ENCODE measurements at regions not wholly inside any gene's neighbourhood (a gene's known extent, or its start where the extent isn't known, plus 50 kb on each side); places are given as distances from the start of the nearest gene placed in this dataset.
"Not testable (repeated sequence)": the region's sequence is repeated elsewhere in the genome, so short reads cannot be mapped to it uniquely, and the experiment has no call there.

GRCh38 chr22:27073601-27074425, 416.4 kb downstream of the MIAT start:
- no peak for DNase-seq

GRCh38 chr22:27075028-27075678, 417.8 kb downstream of the MIAT start:
- no peak for DNase-seq

GRCh38 chr22:27075891-27076290, 418.5 kb downstream of the MIAT start:
- no peak for DNase-seq

- not testable (repeated sequence) for DNase-seq
These were observed 420.7 kb downstream of the MIAT start for GRCh38 chr22:27078064-27078463.

- DNase-seq = no peak
These were observed 422.7 kb downstream of the MIAT start for GRCh38 chr22:27080036-27080578.

- DNase-seq = no peak
These were observed 423.5 kb downstream of the MIAT start for GRCh38 chr22:27080863-27081262.

GRCh38 chr22:27083610-27084009, 426.2 kb downstream of the MIAT start:
- DNase-seq = no peak

GRCh38 chr22:27084130-27084529, 426.7 kb downstream of the MIAT start:
- DNase-seq = no peak

GRCh38 chr22:27086080-27087044, 429.0 kb downstream of the MIAT start:
- no peak for DNase-seq

GRCh38 chr22:27087051-27087450, 429.7 kb downstream of the MIAT start:
- DNase-seq = no peak

- DNase-seq = no peak
These were observed 430.6 kb downstream of the MIAT start for GRCh38 chr22:27088026-27088425.

- DNase-seq = no peak
These were observed 431.9 kb downstream of the MIAT start for GRCh38 chr22:27089264-27089663.

GRCh38 chr22:27090611-27091011, 433.2 kb downstream of the MIAT start:
- DNase-seq = no peak

- no peak for DNase-seq
These were observed 436.0 kb downstream of the MIAT start for GRCh38 chr22:27093422-27093821.

- DNase-seq = no peak
These were observed 437.4 kb downstream of the MIAT start for GRCh38 chr22:27094633-27095308.

- no peak for DNase-seq
These were observed 440.1 kb downstream of the MIAT start for GRCh38 chr22:27097506-27097905.

GRCh38 chr22:27097933-27098332, 440.5 kb downstream of the MIAT start:
- DNase-seq = no peak

GRCh38 chr22:27099946-27100722, 442.7 kb downstream of the MIAT start:
- DNase-seq = no peak

GRCh38 chr22:27100789-27101188, 443.4 kb downstream of the MIAT start:
- DNase-seq = no peak

GRCh38 chr22:27101288-27101687, 443.9 kb downstream of the MIAT start:
- no peak for DNase-seq

GRCh38 chr22:27104449-27104848, 447.1 kb downstream of the MIAT start:
- no peak for DNase-seq
